Caco-2 (cell line): ENCODE measurements at regions not wholly inside any gene's neighbourhood (a gene's known extent, or its start where the extent isn't known, plus 50 kb on each side); places are given as distances from the start of the nearest gene placed in this dataset.

ENCODE experiments used
- BruUV-seq: library from RNA; stranded (reverse); fragments of 400-500 nt; replicated peaks from 2 replicates; lab custom pipeline; 2021; lab: Mats Ljungman, UMichigan
- CTCF ChIA-PET: fragments of 300-600 bp; sonication (Branson Sonifier 250); formaldehyde crosslinking; loops from one replicate; lab custom pipeline; 2022; ENCODE audit warnings: antibody characterized with exemption; lab: Charles Lee
- POLR2A ChIA-PET: fragments of 300-600 bp; sonication (Branson Sonifier 250); formaldehyde crosslinking; loops from one replicate; lab custom pipeline; 2022; ENCODE audit warnings: antibody characterized with exemption; lab: Charles Lee
- DNase-seq, 2 experiments: peaks; one replicate each; pipeline versions ENCODE4 v3.0.0 to v3.0.0-alpha.2; 2020 to 2022
- H3K27me3 ChIP-seq: replicated peaks from 2 replicates; pipeline ENCODE4 v1.6.0; 2011; ENCODE audit warnings: low read length; ENCODE audit not compliant: control insufficient read depth, insufficient read depth
- H3K36me3 ChIP-seq: 2 replicates; pipeline ENCODE4 v1.5.1; 2011; ENCODE audit warnings: low read length; ENCODE audit not compliant: control insufficient read depth, insufficient read depth
- H3K4me1 ChIP-seq: fragments of 250-450 bp; sonication (Bioruptor Pico); 2 replicates; pipeline ENCODE4 v1.5.1; 2020; ENCODE audit warnings: mild to moderate bottlenecking
- H3K4me3 ChIP-seq: 2 replicates; pipeline ENCODE4 v1.5.1; 2011; ENCODE audit warnings: low read depth, mild to moderate bottlenecking, control low read depth, low read length
- H3K9me3 ChIP-seq: fragments of 250-450 bp; sonication (Bioruptor Pico); 2 replicates; pipeline ENCODE4 v1.5.1; 2020; ENCODE audit warnings: mild to moderate bottlenecking, moderate library complexity
- H3K27ac Mint-ChIP-seq: one replicate; pipeline ENCODE4 v1.8.0; 2022; ENCODE audit warnings: mixed read lengths; ENCODE audit not compliant: unreplicated experiment
- H3K27me3 Mint-ChIP-seq: one replicate; pipeline ENCODE4 v1.8.0; 2022; ENCODE audit warnings: mixed read lengths; ENCODE audit not compliant: insufficient read depth, unreplicated experiment
- H3K36me3 Mint-ChIP-seq: one replicate; pipeline ENCODE4 v1.8.0; 2022; ENCODE audit warnings: mild to moderate bottlenecking, mixed read lengths; ENCODE audit not compliant: insufficient read depth, unreplicated experiment
- H3K4me1 Mint-ChIP-seq: one replicate; pipeline ENCODE4 v1.8.0; 2022; ENCODE audit warnings: low read depth, mixed read lengths; ENCODE audit not compliant: unreplicated experiment
- H3K4me3 Mint-ChIP-seq: one replicate; pipeline ENCODE4 v1.8.0; 2022; ENCODE audit warnings: mild to moderate bottlenecking, moderate library complexity, mixed read lengths; ENCODE audit not compliant: unreplicated experiment
- H3K9me3 Mint-ChIP-seq: one replicate; pipeline ENCODE4 v1.8.0; 2022; ENCODE audit warnings: mixed read lengths; ENCODE audit not compliant: unreplicated experiment
- intact Hi-C: fragments of 100-400 bp; cut with micrococcal nuclease; formaldehyde crosslinking; loops from one replicate; pipeline ENCODE4 v1.10.0; 2022; ENCODE audit not compliant: unreplicated experiment
- TF ChIP-seq, protein P1 (sequence below), 2 experiments: fragments of 200-600 bp in 1 of 2; IDR thresholded peaks; 1 replicate in 1 of 2; 2 replicates in 1 of 2; pipeline versions ENCODE4 v1.5.1 to v1.8.0; 2011 to 2022; ENCODE audit warnings: antibody characterized with exemption in 1 of 2, control low read depth in 1 of 2, inconsistent platforms in 1 of 2, low read depth in 1 of 2, low read length in 1 of 2, mild to moderate bottlenecking in 1 of 2, moderate library complexity in 1 of 2; ENCODE audit not compliant: insufficient read depth in 1 of 2, severe bottlenecking in 1 of 2, unreplicated experiment in 1 of 2

- Mint-ChIP-seq H3K4me1 (no peaks in the 10 kb centered on the region), H3K27me3 (no peaks in the 10 kb centered on the region), H3K4me3 (no peak overlapping the region), H3K9me3 (peaks cover 9% of the 10 kb centered on the region), H3K27ac (no peak overlapping the region), H3K36me3 (no peaks in the 10 kb centered on the region)
- ChIA-PET CTCF (no interaction called here), POLR2A (no interaction called here)
- TF ChIP-seq, protein P1, sequence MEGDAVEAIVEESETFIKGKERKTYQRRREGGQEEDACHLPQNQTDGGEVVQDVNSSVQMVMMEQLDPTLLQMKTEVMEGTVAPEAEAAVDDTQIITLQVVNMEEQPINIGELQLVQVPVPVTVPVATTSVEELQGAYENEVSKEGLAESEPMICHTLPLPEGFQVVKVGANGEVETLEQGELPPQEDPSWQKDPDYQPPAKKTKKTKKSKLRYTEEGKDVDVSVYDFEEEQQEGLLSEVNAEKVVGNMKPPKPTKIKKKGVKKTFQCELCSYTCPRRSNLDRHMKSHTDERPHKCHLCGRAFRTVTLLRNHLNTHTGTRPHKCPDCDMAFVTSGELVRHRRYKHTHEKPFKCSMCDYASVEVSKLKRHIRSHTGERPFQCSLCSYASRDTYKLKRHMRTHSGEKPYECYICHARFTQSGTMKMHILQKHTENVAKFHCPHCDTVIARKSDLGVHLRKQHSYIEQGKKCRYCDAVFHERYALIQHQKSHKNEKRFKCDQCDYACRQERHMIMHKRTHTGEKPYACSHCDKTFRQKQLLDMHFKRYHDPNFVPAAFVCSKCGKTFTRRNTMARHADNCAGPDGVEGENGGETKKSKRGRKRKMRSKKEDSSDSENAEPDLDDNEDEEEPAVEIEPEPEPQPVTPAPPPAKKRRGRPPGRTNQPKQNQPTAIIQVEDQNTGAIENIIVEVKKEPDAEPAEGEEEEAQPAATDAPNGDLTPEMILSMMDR (IDR thresholded peaks at IDR 0.05; ENCODE audit: insufficient read depth in 1 of 2, low read depth in 1 of 2, low read length in 1 of 2, severe bottlenecking in 1 of 2, unreplicated experiment in 1 of 2): no peak
- H3K36me3 ChIP-seq: no peaks in the 10 kb centered on the region
- peaks cover 3% of the 10 kb centered on the region for H3K9me3 ChIP-seq
- no TSS peak for BruUV-seq
- no peak overlapping the region for H3K4me3 ChIP-seq
- DNase-seq: no peak
- H3K4me1 ChIP-seq: no peaks in the 10 kb centered on the region
- intact Hi-C loops: no loop called here
- H3K27me3 ChIP-seq: no peaks in the 10 kb centered on the region
Measured at GRCh38 chr3:134083008-134083407, 53.3 kb upstream of the SLCO2A1 start.

- TF ChIP-seq, protein P1 (IDR thresholded peaks at IDR 0.05; ENCODE audit: insufficient read depth in 1 of 2, low read depth in 1 of 2, low read length in 1 of 2, severe bottlenecking in 1 of 2, unreplicated experiment in 1 of 2): no peak
- Histone ChIP-seq H3K36me3 (no peaks in the 10 kb centered on the region), H3K27me3 (no peaks in the 10 kb centered on the region), H3K9me3 (peaks cover 3% of the 10 kb centered on the region), H3K4me1 (no peaks in the 10 kb centered on the region), H3K4me3 (no peak overlapping the region)
- no peak overlapping the region for H3K4me3 Mint-ChIP-seq
- H3K27ac Mint-ChIP-seq: no peak overlapping the region
- DNase-seq: no peak
- H3K27me3 Mint-ChIP-seq: no peaks in the 10 kb centered on the region
- ChIA-PET CTCF (no interaction called here), POLR2A (no interaction called here)
- H3K9me3 Mint-ChIP-seq: peaks cover 9% of the 10 kb centered on the region
- no peaks in the 10 kb centered on the region for H3K4me1 Mint-ChIP-seq
- H3K36me3 Mint-ChIP-seq: no peaks in the 10 kb centered on the region
- no TSS peak for BruUV-seq
- intact Hi-C loops: no loop called here
Measured at GRCh38 chr3:134082582-134082981, 52.9 kb upstream of the SLCO2A1 start.

DNA sequence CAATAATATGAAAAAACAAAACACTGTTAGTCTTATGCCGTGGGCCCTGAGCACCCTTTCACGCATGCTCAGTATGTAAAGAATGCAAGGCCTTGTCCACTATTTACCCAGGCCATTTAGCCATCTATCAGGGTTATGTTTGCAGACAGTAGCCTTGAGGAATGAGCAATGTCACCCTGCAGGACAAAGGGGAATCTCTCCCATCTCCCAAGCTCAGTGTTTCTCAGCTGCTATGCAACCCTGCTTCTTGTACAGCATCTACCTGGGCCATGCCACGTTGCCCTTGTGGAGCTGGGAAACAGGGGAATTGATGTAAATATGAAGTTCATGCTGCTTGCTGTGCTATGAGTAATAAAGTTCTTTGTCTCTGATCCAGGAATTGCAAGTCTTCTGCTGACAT is 51.5 kb upstream of the SLCO2A1 start:
- ChIA-PET POLR2A (interaction anchor here (0.5 kb wide), 1 partner anchor 341 kb away, joined by 8 read pairs; no protein-coding TSS in a partner anchor), CTCF (no interaction called here)
- TF ChIP-seq, protein P1 (IDR thresholded peaks at IDR 0.05; ENCODE audit: insufficient read depth in 1 of 2, low read depth in 1 of 2, low read length in 1 of 2, severe bottlenecking in 1 of 2, unreplicated experiment in 1 of 2): no peak
- DNase-seq: peak in 1 of 2 experiments; percentile 19
- Mint-ChIP-seq H3K27ac (no peak overlapping the region), H3K36me3 (no peaks in the 10 kb centered on the region), H3K4me1 (no peaks in the 10 kb centered on the region), H3K27me3 (no peaks in the 10 kb centered on the region), H3K4me3 (no peak overlapping the region), H3K9me3 (peaks cover 9% of the 10 kb centered on the region)
- Histone ChIP-seq H3K4me3 (no peak overlapping the region), H3K9me3 (peaks cover 3% of the 10 kb centered on the region), H3K36me3 (no peaks in the 10 kb centered on the region), H3K27me3 (no peaks in the 10 kb centered on the region), H3K4me1 (no peaks in the 10 kb centered on the region)
- intact Hi-C loops: no loop called here
- no TSS peak for BruUV-seq
